H9 (cell line): ENCODE measurements at regions not wholly inside any gene's neighbourhood (a gene's known extent, or its start where the extent isn't known, plus 50 kb on each side); places are given as distances from the start of the nearest gene placed in this dataset.

Source experiments
- DNase-seq: peaks from one replicate; pipeline ENCODE4 v3.0.0-alpha.2; 2017
- H2AFZ ChIP-seq: one replicate; pipeline ENCODE4 v1.6.1; 2013; ENCODE audit warnings: mild to moderate bottlenecking, low read length, control low read depth, moderate library complexity
- H2AK5ac ChIP-seq: 2 replicates; pipeline ENCODE4 v1.6.1; 2013; ENCODE audit warnings: low read length, control low read depth, mixed read lengths; ENCODE audit not compliant: insufficient read length
- H2BK120ac ChIP-seq: one replicate; pipeline ENCODE4 v1.6.1; 2013; ENCODE audit warnings: low read depth, mild to moderate bottlenecking, low read length, control low read depth, inconsistent platforms; ENCODE audit not compliant: poor library complexity, severe bottlenecking
- H2BK12ac ChIP-seq: 2 replicates; pipeline ENCODE4 v1.6.1; 2013; ENCODE audit warnings: low read length, control low read depth, mixed read lengths, low read depth; ENCODE audit not compliant: insufficient read length
- H2BK15ac ChIP-seq: 2 replicates; pipeline ENCODE4 v1.6.1; 2013; ENCODE audit warnings: low read depth, low read length, control low read depth
- H2BK20ac ChIP-seq: one replicate; pipeline ENCODE4 v1.6.1; 2013; ENCODE audit warnings: low read depth, mild to moderate bottlenecking, low read length, control low read depth, inconsistent platforms; ENCODE audit not compliant: poor library complexity, severe bottlenecking
- H2BK5ac ChIP-seq: 2 replicates; pipeline ENCODE4 v1.6.1; 2013; ENCODE audit warnings: low read length, control low read depth, mixed read lengths; ENCODE audit not compliant: insufficient read length
- H3K14ac ChIP-seq: 2 replicates; pipeline ENCODE4 v1.6.1; 2013; ENCODE audit warnings: low read length, control low read depth; ENCODE audit not compliant: insufficient read depth
- H3K18ac ChIP-seq: 2 replicates; pipeline ENCODE4 v1.6.1; 2013; ENCODE audit warnings: low read depth, mild to moderate bottlenecking, mixed read lengths, low read length, control low read depth; ENCODE audit not compliant: insufficient read length
- H3K23ac ChIP-seq: 2 replicates; pipeline ENCODE4 v1.6.1; 2013; ENCODE audit warnings: low read length, control low read depth, mixed read lengths, low read depth; ENCODE audit not compliant: insufficient read length
- H3K23me2 ChIP-seq: 2 replicates; pipeline ENCODE4 v1.6.1; 2013; ENCODE audit warnings: low read depth, mild to moderate bottlenecking, mixed read lengths, low read length, control low read depth; ENCODE audit not compliant: insufficient read length, poor library complexity, severe bottlenecking
- H3K27ac ChIP-seq: 2 replicates; pipeline ENCODE4 v1.5.1; 2013; ENCODE audit warnings: low read length, control low read depth, mixed read lengths, low read depth; ENCODE audit not compliant: insufficient read length
- H3K27me3 ChIP-seq: 2 replicates; pipeline ENCODE4 v1.6.1; 2013; ENCODE audit warnings: low read length, control low read depth, inconsistent platforms; ENCODE audit not compliant: insufficient read depth
- H3K4ac ChIP-seq: 2 replicates; pipeline ENCODE4 v1.6.1; 2013; ENCODE audit warnings: low read depth, mild to moderate bottlenecking, control low read depth, inconsistent platforms, low read length, moderate library complexity
- H3K4me1 ChIP-seq: 2 replicates; pipeline ENCODE4 v1.6.1; 2013; ENCODE audit warnings: low read length, control low read depth, inconsistent platforms; ENCODE audit not compliant: insufficient read depth
- H3K4me2 ChIP-seq: 2 replicates; pipeline ENCODE4 v1.6.1; 2013; ENCODE audit warnings: low read length, control low read depth, mixed read lengths; ENCODE audit not compliant: insufficient read length, insufficient read depth
- H3K56ac ChIP-seq: 2 replicates; pipeline ENCODE4 v1.6.1; 2013; ENCODE audit warnings: low read depth, mild to moderate bottlenecking, mixed read lengths, low read length, control low read depth; ENCODE audit not compliant: insufficient read length
- H3K79me1 ChIP-seq: 2 replicates; pipeline ENCODE4 v1.6.1; 2013; ENCODE audit warnings: low read depth, mild to moderate bottlenecking, moderate library complexity, low read length, control low read depth, inconsistent platforms; ENCODE audit not compliant: insufficient read depth, poor library complexity, severe bottlenecking
- H3K79me2 ChIP-seq: 2 replicates; pipeline ENCODE4 v1.6.1; 2013; ENCODE audit warnings: low read length, control low read depth, inconsistent platforms; ENCODE audit not compliant: insufficient read depth
- H3K9ac ChIP-seq: 2 replicates; pipeline ENCODE4 v1.6.1; 2013; ENCODE audit warnings: low read length, control low read depth, mixed read lengths; ENCODE audit not compliant: insufficient read length; ENCODE audit errors: extremely low read depth
- H3K9me3 ChIP-seq: one replicate; pipeline ENCODE4 v1.6.1; 2013; ENCODE audit warnings: low read depth, low read length, inconsistent platforms; ENCODE audit not compliant: control insufficient read depth
- H3T11ph ChIP-seq: one replicate; pipeline ENCODE4 v1.6.1; 2013; ENCODE audit warnings: mild to moderate bottlenecking, low read length, control low read depth, inconsistent platforms
- H4K20me1 ChIP-seq: one replicate; pipeline ENCODE4 v1.6.1; 2013; ENCODE audit not compliant: control insufficient read depth, insufficient read length, insufficient read depth
- H4K5ac ChIP-seq: 2 replicates; pipeline ENCODE4 v1.6.1; 2013; ENCODE audit warnings: low read depth, mild to moderate bottlenecking, mixed read lengths, low read length, control low read depth; ENCODE audit not compliant: insufficient read length
- H4K8ac ChIP-seq: replicated peaks from 2 replicates; pipeline ENCODE4 v1.6.1; 2013; ENCODE audit warnings: low read length, control low read depth, mixed read lengths, low read depth; ENCODE audit not compliant: insufficient read length
- H4K91ac ChIP-seq: 2 replicates; pipeline ENCODE4 v1.6.1; 2013; ENCODE audit warnings: low read depth, mild to moderate bottlenecking, moderate library complexity, mixed read lengths, low read length, control low read depth; ENCODE audit not compliant: insufficient read length
- H3K27ac Mint-ChIP-seq, 3 experiments: 2 replicates in 2 of 3; 3 replicates in 1 of 3; pipeline ENCODE4 v1.8.0; 2020 to 2021; ENCODE audit warnings: mixed read lengths in 3 of 3, mild to moderate bottlenecking in 1 of 3, moderate library complexity in 1 of 3
- H3K27me3 Mint-ChIP-seq: 2 replicates; pipeline ENCODE4 v1.8.0; 2021; ENCODE audit warnings: low read depth, mild to moderate bottlenecking, moderate library complexity, mixed read lengths
- H3K36me3 Mint-ChIP-seq, 3 experiments: 2 replicates in 2 of 3; 3 replicates in 1 of 3; pipeline ENCODE4 v1.8.0; 2020 to 2021; ENCODE audit warnings: low read depth in 3 of 3, mixed read lengths in 3 of 3; ENCODE audit not compliant: insufficient read depth in 1 of 3
- H3K4me1 Mint-ChIP-seq, 2 experiments: 2 replicates each; pipeline ENCODE4 v1.8.0; 2020; ENCODE audit warnings: mixed read lengths in 2 of 2
- H3K4me3 Mint-ChIP-seq, 2 experiments: 2 replicates in 1 of 2; 3 replicates in 1 of 2; pipeline ENCODE4 v1.8.0; 2020 to 2021; ENCODE audit warnings: mild to moderate bottlenecking in 2 of 2, mixed read lengths in 2 of 2, moderate library complexity in 1 of 2
- H3K9me3 Mint-ChIP-seq, 2 experiments: 2 replicates in 1 of 2; 3 replicates in 1 of 2; pipeline ENCODE4 v1.8.0; 2020; ENCODE audit warnings: mild to moderate bottlenecking in 2 of 2, mixed read lengths in 2 of 2, moderate library complexity in 1 of 2
- WGBS: extraction: QIAGEN DNeasy Blood & Tissue Kit; methylation state at CpG from one replicate; pipeline ENCODE4 v1.1.7; 2013; ENCODE audit warnings: missing lambda C conversion rate, low lambda C conversion rate, mixed read lengths; ENCODE audit not compliant: insufficient read length; ENCODE audit errors: extremely low coverage; 5-methylcytosine and 5-hydroxymethylcytosine counted together
- TF ChIP-seq, protein P1 (sequence below): fragments of 200-600 bp; sonication (generic); conservative IDR thresholded peaks from 3 replicates; pipeline ENCODE4 v1.8.0; 2021; ENCODE audit warnings: antibody characterized with exemption, mild to moderate bottlenecking

DNA sequence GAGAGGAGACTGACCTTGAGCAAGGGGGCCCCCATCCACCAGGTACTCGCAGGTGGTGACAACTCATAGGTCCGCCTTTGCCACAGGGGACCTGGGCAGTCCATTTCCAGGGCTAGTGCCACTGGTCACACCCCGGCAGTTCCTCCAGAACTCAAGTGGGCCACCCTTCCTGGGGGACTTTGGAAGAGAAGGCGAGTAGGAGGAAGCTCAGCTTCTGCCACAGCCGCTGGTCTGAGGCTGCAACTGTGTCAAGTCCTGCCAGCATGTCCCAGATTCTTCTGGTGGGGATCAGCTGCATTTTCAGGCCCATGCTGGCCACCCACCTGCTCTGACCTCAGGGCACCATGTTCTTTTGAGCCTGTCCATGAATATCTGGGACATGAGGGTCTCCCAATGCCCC lies 423.9 kb upstream of the MYT1L start:
- Mint-ChIP-seq H3K4me1 (peaks cover 0 to 6% of the 10 kb centered on the region in 2 experiments; a peak in 2 of 4 replicates), H3K27me3 (peaks cover 14% of the 10 kb centered on the region), H3K9me3 (peaks cover 34 to 42% of the 10 kb centered on the region in 2 experiments), H3K27ac (no peak overlapping the region), H3K36me3 (peaks cover 9 to 11% (median 9%) of the 10 kb centered on the region in 3 experiments; a peak in 6 of 7 replicates), H3K4me3 (no peak overlapping the region)
- no peak overlapping the region for H3K56ac ChIP-seq
- peaks cover 8% of the 10 kb centered on the region for H3K9me3 ChIP-seq
- no peaks in the 10 kb centered on the region for H3K79me2 ChIP-seq
- H4K8ac ChIP-seq: no peak overlapping the region
- no peak overlapping the region for H3K18ac ChIP-seq
- no peaks in the 10 kb centered on the region for H3K79me1 ChIP-seq
- H3K14ac ChIP-seq: no peak overlapping the region; the same call in 1 of the 2 replicates
- H3K4me2 ChIP-seq: no peak overlapping the region
- no peaks in the 10 kb centered on the region for H3K27me3 ChIP-seq
- H3K4ac ChIP-seq: no peak overlapping the region
- no peaks in the 10 kb centered on the region for H3K4me1 ChIP-seq
- H4K91ac ChIP-seq: no peak overlapping the region
- H3T11ph ChIP-seq: no peak overlapping the region
- no peak overlapping the region for H2BK5ac ChIP-seq
- no peaks in the 10 kb centered on the region for H4K20me1 ChIP-seq
- DNase-seq: no peak
- WGBS: no CpG with 5 or more reads among the region's 5 CpGs
- TF ChIP-seq, protein P1, sequence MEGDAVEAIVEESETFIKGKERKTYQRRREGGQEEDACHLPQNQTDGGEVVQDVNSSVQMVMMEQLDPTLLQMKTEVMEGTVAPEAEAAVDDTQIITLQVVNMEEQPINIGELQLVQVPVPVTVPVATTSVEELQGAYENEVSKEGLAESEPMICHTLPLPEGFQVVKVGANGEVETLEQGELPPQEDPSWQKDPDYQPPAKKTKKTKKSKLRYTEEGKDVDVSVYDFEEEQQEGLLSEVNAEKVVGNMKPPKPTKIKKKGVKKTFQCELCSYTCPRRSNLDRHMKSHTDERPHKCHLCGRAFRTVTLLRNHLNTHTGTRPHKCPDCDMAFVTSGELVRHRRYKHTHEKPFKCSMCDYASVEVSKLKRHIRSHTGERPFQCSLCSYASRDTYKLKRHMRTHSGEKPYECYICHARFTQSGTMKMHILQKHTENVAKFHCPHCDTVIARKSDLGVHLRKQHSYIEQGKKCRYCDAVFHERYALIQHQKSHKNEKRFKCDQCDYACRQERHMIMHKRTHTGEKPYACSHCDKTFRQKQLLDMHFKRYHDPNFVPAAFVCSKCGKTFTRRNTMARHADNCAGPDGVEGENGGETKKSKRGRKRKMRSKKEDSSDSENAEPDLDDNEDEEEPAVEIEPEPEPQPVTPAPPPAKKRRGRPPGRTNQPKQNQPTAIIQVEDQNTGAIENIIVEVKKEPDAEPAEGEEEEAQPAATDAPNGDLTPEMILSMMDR: no peak
- H2AK5ac ChIP-seq: no peak overlapping the region
- H3K23me2 ChIP-seq: no peaks in the 10 kb centered on the region
- H2AFZ ChIP-seq: no peak overlapping the region
- no peak overlapping the region for H3K23ac ChIP-seq
- no peak overlapping the region for H4K5ac ChIP-seq
- no peak overlapping the region for H2BK12ac ChIP-seq
- H3K27ac ChIP-seq: no peak overlapping the region
- no peak overlapping the region for H2BK15ac ChIP-seq
- no peak overlapping the region for H2BK20ac ChIP-seq
- H3K9ac ChIP-seq: no peak overlapping the region
- H2BK120ac ChIP-seq: no peak overlapping the region
